HG02798 (cell line): ENCODE measurements at regions not wholly inside any gene's neighbourhood (a gene's known extent, or its start where the extent isn't known, plus 50 kb on each side); places are given as distances from the start of the nearest gene placed in this dataset.
"Not testable (repeated sequence)": the region's sequence is repeated elsewhere in the genome, so short reads cannot be mapped to it uniquely, and the experiment has no call there.

Experiments
- ATAC-seq: cut with Tn5 transposase; IDR thresholded peaks from one replicate; pipeline ENCODE4 v1.9.1; 2021; ENCODE audit warnings: mild to moderate bottlenecking; ENCODE audit not compliant: unreplicated experiment, poor library complexity

DNA sequence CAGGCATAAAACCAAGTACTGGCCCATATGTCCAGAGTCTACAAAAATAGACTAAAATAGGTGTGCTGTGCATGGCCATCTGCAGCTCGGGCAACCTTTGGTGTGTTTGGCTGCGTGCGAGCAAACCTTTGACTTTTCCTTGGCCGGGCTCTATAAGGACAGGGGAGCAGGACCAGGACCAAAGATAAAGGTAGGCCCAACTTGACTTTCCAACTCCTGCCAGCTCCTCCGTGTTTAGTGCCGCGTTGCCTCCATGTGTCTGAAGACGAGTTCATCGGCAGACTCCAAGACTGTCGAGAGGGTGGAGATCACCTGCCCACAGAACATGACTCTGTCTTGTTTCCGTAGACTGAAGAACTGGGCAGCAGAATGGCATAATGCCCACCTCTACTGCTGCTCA is 375.5 kb downstream of the IRS2 start:
- ATAC-seq, result no peak

DNA sequence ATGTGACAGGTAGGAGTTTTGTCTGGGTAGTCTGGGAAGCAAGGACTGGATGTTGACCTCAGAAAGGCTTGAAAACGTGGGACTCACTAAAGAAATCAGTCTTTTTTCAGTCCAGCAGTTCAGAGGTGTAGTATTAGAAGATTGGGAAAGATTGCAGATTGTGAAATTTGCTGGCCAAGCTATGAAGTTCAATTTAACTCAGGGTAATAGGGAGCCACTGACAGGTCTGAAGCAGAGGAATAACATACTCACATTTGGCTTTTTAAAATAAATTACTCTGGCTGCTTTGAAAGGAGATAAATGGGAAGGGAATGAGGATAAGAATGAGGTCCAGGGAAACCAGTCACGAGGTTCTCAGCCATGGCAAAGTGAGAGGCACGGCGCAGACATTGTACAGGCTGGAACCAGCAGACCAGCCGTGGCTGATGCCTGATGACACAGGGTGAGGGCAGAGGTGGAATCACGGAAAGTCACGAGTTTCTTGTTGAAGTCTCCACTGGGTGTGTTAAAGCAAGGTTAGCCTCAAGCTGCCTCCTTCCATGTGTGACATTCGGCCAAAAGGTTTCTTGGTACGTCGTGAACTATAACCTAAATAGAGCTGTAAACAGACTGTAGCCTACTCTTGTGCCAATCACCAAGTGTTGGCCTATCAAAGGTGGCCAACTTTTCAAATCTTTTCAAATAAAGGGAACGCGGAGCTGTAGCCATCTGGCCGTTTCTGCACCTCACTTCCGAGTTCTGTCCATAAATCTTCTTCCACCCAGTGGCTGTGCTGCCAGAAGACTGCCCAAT is 377.6 kb downstream of the IRS2 start:
- no peak for ATAC-seq

DNA sequence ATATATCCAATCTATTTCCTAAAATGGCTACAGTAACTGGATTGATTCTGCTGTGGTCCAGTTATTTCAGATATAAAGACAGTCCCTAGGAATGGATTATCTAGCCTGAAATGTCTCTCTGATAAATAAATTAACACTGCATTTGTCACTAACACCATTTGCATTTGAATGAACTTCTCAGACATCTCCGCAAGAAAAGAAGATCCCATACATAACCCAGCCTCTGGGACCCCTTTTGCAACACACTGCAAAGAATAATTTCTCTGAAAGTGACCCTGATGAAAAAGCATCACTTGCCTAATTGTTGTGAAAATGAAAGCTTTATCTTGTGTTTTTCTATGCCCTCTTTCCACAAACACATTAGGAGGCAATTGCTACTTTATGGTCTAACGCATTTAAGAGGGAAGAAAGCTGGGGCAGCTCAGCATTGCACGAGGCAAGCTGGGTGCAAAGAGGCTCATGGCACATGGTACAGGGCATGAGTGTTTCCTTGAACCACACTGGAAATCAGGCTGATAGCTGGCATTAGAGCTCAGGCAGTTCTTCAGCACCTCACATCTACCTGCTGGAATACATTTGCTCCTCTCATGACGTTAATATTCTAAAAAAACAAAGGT is 379.9 kb downstream of the IRS2 start:
- no peak for ATAC-seq

DNA sequence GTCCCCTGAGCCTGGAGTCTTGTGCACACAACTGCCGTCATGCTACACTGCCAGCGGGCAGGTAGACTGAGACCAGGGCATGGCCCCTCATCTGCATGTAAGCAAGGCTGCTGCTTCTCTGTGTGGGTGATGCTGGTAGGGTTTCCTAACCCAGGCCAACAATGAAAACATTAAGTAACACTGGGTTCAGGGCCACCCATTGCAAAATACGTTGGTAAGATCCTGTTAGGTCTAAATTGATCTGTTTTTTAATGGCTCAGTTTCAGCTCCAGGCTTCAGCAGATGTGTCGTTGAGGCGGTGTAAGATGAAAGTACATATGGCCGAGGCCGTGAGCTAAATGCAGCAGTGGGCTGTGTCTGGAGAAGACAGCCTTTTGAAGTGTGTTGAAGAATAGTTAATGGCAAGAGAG is 383.4 kb downstream of the IRS2 start:
- no peak for ATAC-seq

DNA sequence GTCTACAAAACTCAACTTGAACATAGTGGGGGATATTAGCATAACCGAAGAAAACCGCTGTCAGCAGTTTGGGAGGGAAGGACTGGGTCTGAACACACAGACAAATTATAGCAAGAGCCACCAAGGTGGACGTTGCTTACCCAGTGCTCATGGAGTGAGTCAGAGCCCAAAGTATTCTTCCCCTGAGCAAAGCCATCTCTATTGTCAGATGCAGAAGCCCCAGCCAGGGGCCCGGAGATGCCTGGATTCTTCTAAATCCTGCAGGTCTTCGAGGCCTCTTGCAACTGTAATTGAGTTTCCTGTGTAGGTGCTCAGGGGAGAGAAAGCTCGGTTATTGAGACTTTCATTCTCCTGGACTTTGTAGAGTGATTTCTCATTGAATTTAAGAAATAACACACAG is 384.5 kb downstream of the IRS2 start:
- ATAC-seq, result no peak

DNA sequence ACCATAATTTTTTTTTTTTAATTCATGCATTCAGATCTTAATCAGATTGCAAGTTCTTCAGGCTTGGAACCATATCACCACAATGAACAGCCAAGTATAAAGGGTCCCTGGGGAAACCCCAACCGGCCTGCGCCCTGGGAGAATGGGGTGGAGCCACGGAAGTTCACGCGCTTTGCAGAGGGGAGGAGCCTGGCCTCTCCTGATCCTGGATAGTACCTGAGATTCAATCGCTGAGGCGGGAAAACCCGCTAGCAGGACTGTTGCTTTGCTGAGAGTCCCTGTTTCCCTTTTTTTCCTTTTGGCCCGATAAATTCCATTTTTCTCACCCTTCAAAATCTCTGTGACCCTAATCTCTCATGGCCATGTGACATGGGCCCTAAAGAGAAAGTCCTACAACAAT is 385.1 kb downstream of the IRS2 start:
- ATAC-seq, result no peak

DNA sequence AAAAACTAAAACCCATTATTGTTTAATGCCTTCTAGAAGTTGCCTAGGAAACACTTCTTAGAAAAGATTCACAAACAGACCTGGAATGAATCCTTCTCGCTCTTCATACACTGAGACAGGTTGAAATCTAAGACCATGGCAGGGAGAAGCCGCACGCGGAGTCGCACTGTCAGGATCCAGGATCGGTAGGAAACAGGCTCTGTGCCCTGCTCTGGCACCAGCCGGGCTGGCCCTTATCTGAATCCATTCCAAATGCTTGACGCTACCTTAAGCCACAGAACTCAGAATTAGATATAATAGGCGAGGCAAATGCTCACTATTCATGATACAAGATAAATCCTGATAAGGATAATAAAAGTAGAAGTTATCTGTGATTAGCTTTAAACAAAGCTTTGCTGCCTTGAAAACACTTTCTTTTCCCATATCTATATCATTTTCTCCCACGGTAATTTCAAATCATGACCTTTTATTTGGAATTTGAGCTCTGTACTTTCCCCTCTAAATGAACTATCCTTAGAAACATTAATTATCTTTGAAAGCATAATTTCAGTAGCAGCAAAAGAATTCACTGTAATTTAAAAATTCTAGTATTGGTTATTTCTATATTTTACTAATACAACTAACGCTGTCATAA is 385.6 kb downstream of the IRS2 start:
- no peak for ATAC-seq

DNA sequence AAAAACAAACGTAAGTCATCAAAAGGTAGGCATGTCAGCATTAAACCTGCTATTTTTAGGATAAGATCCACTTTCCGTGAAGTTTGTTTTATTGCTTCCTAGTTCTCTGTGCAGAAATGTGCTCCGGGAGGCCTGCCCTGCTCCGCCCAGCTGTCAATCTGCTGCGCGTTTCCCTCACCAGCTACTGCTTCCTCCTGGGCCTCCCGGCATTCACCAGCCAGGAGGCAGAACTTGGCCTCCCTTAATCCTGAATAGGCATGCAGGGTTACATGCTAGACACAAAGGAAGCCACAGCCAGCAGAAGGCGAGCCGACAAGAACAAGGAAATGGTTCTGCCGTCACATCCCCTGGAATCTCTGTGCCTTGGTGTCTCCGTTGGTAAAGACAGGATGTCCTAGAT is 386.2 kb downstream of the IRS2 start:
- no peak for ATAC-seq

DNA sequence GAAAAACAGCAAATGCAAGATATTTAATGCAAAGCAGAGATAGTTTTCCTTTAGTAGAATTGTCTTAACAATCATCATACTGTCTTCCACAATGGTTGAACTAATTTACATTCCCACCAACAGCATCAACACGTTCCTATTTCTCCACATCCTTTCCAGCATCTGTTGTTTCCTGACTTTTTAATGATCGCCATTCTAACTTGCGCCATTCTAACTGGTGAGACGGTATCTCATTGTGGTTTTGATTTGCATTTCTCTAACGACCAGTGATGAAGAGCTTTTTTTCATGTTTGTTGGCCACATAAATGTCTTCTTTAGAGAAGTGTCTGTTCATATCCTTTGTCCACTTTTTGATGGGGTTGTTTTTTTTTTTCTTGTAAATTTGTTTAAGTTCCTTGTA is 388.3 kb downstream of the IRS2 start:
- ATAC-seq, result not testable (repeated sequence)

DNA sequence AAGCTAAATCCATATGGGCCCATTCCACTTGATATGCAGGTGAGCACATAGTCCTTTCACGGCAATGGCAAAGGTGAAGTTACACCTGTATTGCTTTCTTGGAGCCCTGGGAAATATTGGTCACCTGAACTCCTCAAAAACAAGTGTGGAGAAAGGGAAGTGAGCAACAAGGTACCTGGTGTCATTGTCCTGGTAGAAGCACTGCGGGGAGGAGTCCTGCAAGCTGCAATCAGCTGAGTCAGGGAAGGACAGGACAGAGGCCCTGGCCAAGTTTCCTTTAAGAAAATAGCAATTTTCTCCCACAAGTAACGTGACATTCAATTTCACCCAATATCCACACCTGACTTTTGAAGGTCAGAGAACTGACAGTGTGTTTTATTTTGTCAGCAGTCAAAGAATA is 389.1 kb downstream of the IRS2 start:
- no peak for ATAC-seq

DNA sequence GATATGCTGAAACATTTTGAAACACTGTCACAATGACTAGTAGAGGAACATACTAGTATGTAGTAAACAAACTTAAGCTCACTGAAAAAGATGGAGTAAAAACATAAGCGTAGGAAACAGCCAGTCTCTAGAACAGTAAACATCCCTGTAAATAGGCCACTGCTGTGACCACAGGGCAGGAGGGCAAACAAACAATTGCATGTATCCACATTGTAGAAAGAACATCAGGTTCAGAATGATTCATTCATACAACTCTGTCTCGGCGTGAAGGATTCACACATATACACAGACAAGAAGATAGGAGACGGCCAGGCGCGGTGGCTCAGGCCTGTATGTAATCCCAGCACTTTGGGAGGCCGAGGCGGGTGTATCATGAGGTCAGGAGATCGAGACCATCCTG is 390.1 kb downstream of the IRS2 start:
- no peak for ATAC-seq

DNA sequence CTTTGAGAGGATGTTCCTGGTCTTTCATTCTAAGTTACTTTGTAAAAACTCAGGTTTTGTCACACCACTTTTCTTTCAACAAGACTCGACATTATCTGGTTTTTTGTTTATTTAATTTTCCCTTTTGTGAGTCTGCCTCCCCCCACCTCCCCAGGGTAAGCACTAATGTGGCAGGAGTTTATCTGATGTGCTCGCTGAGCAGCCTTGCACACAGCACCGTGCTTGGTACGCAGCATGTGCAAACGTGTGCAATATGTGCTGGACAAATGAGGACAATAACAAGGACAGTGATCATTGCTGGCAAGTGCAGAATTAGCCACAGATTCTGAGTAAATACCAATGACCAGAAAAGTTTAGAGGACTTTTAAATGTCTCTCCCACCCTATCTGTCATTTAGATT is 391.4 kb downstream of the IRS2 start:
- no peak for ATAC-seq

DNA sequence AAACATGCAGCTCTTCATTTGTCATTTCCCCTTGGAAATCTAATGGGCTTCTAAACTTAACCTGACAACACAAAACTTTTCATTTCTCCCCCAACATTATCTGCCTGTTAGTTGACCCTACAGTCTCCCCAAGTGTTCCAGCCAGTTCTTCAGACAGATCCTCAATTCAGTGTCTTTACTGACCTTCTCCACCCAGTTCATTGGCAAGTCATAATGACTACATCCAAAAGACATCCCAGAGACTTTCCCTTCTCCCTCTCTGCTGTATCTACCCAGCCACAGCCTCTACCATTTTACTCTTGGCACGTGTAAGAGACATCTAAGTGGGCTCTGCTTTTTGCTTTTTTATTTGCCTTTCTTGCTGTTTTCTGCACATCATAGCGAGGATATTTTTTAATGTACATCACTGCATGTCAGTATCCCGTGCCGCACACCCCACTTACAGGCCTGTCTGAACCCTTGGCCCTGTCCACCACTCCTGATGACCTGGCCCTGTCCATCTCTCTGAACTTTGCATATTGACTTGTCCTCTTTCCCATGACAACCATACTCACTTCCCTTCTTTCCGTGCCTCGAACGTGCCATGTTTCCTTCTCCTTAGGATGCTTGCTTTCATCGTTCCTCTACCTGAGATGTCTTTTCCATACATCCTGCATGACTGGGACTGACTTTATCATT is 391.9 kb downstream of the IRS2 start:
- no peak for ATAC-seq

DNA sequence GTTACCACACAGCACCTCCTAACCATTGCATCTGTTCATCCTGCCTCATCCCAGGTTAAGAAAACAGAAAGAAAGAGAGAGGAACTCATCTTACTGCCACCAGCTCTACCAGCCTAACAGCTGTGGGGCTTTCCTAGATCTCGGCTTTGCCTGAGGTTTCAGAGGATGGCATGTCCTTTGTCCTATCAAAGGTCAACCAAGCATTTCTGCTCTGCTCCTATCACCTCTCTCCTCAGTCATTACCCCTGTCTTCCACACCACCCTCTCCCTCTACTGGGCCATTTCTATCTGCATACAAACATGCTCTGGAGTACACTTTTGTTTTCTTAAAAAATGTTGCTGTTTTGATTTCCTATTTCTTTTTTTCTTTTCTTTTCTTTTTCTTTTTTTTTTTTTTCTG is 393.3 kb downstream of the IRS2 start:
- ATAC-seq, result no peak

DNA sequence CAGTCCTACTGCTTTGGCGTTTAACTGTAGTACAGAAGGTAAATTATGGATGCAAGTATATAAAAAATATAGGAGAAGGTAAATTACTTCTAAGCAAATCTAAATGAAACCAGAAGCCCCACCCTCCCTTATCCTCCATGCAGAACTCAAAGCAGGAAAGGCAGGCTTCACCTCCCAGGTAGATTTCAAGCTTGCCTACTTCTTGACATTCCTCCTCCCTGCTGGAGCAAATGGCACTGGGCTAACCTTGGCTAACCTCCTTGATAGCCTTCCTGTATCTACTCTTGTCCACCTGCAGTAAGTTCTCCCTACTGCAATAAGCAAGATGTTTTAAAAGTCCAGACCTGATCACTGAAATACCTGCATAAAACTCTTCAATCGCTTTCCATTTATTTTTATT is 396.0 kb downstream of the IRS2 start:
- no peak for ATAC-seq

DNA sequence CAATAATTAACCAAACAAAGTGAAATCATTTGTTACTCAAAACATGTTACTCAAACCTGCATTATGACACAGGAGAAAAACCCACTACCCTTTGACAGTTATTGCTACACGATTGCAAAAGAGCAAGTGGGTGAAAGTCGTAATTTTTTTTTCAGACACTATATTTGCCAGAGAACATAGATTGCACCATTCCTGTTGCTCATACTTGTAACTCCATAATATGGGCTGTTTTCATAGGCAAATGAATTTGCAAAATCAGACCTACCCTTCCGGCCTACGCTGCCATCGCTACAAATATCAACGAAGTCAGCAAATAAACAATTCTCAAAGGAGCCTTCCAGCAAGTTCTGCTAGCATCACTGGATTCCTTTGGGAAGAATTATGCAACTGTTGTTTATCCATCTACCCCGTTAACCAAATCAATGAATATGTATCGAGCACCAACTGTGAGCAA is 396.5 kb downstream of the IRS2 start:
- no peak for ATAC-seq

DNA sequence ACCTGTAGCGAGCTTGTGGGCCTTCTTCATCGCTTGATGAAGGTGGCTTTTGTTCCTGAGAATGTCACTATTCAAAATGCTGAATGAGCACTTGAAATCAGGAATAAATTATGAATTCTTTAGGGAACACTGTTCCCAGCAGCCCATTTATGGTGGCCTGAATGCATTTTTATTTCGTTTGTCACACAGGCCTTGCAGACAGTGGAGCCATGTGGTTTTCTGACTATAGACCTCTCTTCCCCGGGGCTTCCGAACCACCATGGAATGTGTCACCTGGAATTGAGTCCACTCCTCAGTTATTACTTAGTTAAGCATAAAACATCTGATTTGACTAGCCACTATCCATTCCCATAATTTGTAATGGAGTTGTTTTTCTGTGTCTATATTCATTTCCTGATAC is 396.9 kb downstream of the IRS2 start:
- no peak for ATAC-seq

DNA sequence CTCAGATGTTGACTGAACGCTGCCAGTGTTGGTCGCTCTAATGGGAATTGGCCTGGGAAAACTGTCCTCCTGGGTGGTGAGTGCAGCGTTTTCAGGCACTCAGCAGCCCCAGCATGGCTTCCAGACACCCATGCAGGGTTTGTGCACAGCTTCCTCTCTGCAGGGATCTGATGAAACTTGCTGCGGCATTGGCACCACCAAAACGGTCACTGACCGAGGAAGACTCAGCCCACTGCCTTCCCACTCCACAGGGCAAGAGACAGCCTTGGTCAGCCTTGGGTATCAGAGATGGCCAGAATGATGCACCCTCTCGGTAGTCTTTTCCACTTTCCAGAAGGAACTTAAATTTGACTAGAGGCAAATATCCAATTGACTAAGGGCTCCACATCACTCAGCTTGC is 398.9 kb downstream of the IRS2 start:
- no peak for ATAC-seq

DNA sequence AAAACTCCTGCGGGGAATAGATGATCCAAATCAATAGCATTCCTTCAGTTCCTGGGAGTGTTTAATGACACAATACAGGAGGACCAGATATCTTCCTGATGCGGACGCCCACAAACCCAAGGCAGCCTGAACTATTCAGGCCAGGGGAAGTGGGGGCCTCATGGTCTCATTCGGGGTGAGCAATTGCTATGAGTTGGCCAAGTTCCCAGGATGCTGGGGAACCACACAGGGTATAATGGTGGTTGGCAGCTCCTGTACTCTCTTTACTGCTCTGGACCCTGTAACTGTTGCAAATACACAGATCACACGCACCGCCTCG is 401.2 kb downstream of the IRS2 start:
- no peak for ATAC-seq

DNA sequence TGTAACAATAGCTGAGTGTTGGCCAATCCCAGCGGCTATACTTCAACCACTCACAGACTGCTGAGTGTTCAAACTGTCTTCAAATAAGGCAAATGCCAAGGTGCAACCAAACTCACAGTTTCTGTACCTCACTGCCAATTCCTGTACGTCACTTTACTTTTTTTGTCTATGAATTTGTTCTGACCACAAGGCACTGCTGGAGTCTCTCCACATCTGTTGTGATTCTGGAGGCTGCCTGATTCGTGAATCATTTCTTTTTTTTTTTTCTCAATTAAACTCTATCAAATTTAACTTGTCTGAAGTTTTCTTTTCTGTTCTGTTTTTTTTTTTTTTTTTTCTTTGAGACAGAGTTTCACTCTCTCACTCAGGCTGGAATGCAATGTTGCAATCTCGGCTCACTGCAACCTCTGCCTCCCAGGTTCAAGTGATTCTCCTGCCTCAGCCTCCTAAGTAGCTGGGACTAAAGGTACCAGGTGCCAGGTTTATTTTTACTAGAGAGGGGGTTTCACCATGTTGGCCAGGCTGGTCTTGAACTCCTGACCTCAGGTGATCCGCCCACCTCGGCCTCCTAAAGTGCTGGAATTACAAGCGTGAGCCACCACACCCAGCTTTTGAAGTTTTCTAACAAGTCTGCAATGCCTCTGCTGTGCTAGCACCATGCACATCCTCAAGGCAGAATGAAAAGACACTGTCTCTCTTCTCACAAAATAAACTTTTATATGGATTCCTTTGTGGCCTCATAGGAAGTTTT is 401.7 kb downstream of the IRS2 start:
- ATAC-seq, result no peak

DNA sequence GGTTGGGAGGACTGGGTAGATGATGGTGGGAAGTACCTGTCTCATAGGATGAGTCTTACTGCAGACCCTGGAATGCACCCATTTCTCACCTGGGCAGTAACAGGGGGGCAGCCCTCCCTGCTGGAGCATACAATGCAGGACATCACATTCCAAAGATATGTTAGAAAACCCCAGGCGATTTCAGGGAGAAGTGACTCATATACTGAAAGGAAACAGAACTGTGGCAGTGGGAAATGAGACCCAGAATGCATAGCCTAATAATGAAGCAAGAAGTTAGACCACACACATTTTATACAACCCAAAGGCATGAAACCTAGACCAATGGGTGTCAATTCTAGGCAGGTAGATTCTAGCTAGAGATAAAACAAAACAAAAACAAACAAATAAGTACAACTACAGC is 402.7 kb downstream of the IRS2 start:
- ATAC-seq, result no peak
